ENCODE measurements at regions not wholly inside any gene's neighbourhood (a gene's known extent, or its start where the extent isn't known, plus 50 kb on each side); places are given as distances from the start of the nearest gene placed in this dataset.
A peak's percentile ranks its signal among the peaks of the same experiment; 100 is the strongest.

- DNase-seq: no peak
These were observed 181.9 kb downstream of the PABPC4L start for GRCh38 chr4:134019657-134020056.

GRCh38 chr4:134018846-134019245 lies 182.7 kb downstream of the PABPC4L start:
- DNase-seq: no peak

GRCh38 chr4:134001057-134001456 lies 200.5 kb downstream of the PABPC4L start:
- DNase-seq: no peak

- DNase-seq: no peak
These were observed 204.2 kb downstream of the PABPC4L start for GRCh38 chr4:133997436-133997835.

GRCh38 chr4:133996431-133997121 lies 205.0 kb downstream of the PABPC4L start:
- DNase-seq: no peak

GRCh38 chr4:133995243-133995960 lies 206.2 kb downstream of the PABPC4L start:
- no peak for DNase-seq

- no peak for DNase-seq
These were observed 218.9 kb downstream of the PABPC4L start for GRCh38 chr4:133982533-133983224.

- no peak for DNase-seq
These were observed 220.3 kb downstream of the PABPC4L start for GRCh38 chr4:133981327-133981726.

- DNase-seq: no peak
These were observed 229.0 kb downstream of the PABPC4L start for GRCh38 chr4:133972586-133972985.

- peak; percentile 74 for DNase-seq
These were observed 232.3 kb downstream of the PABPC4L start for GRCh38 chr4:133969202-133969848.

GRCh38 chr4:133968174-133968573 lies 233.4 kb downstream of the PABPC4L start:
- DNase-seq: no peak

GRCh38 chr4:133960975-133961374 lies 240.6 kb downstream of the PABPC4L start:
- no peak for DNase-seq

- no peak for DNase-seq
These were observed 258.5 kb downstream of the PABPC4L start for GRCh38 chr4:133943081-133943480.

- DNase-seq: no peak
These were observed 263.5 kb downstream of the PABPC4L start for GRCh38 chr4:133938061-133938460.

GRCh38 chr4:133929531-133930239 lies 271.9 kb downstream of the PABPC4L start:
- DNase-seq: no peak

- no peak for DNase-seq
These were observed 280.1 kb downstream of the PABPC4L start for GRCh38 chr4:133921280-133922195.

- DNase-seq: no peak
These were observed 281.4 kb downstream of the PABPC4L start for GRCh38 chr4:133920236-133920635.

- no peak for DNase-seq
These were observed 291.4 kb downstream of the PABPC4L start for GRCh38 chr4:133910165-133910564.

- DNase-seq: no peak
These were observed 298.6 kb downstream of the PABPC4L start for GRCh38 chr4:133903029-133903428.

GRCh38 chr4:133891011-133891410 lies 310.6 kb downstream of the PABPC4L start:
- DNase-seq: no peak

- DNase-seq: no peak
These were observed 313.9 kb downstream of the PABPC4L start for GRCh38 chr4:133887723-133888122.
